ENCODE measurements at regions not wholly inside any gene's neighbourhood (a gene's known extent, or its start where the extent isn't known, plus 50 kb on each side); places are given as distances from the start of the nearest gene placed in this dataset.
A peak's percentile ranks its signal among the peaks of the same experiment; 100 is the strongest.

GRCh38 chr7:133155642-133156041, 73.8 kb upstream of the CHCHD3 start:
- H3K4me3 ChIP-seq (ENCODE audit: low read depth, low read length) = no peak overlapping the region
- no peaks in the 10 kb centered on the region for H3K36me3 ChIP-seq (ENCODE audit: control insufficient read depth in 1 of 2, insufficient read depth in 2 of 2, low read length in 2 of 2)
- no CpG with 5 or more reads among the region's 1 CpG for WGBS (ENCODE audit: extremely low coverage, insufficient coverage, insufficient read length)
- H3K4me1 ChIP-seq (ENCODE audit: control insufficient read depth in 1 of 2, insufficient read depth in 2 of 2, low read length in 2 of 2) = no peaks in the 10 kb centered on the region
- no peaks in the 10 kb centered on the region for H3K79me1 ChIP-seq (ENCODE audit: low read length)
- H3K23ac ChIP-seq (ENCODE audit: low read length) = no peak overlapping the region
- no peak overlapping the region for H2BK120ac ChIP-seq (ENCODE audit: insufficient read depth, low read length, poor library complexity)
- DNase-seq = no peak
- H3K14ac ChIP-seq (ENCODE audit: low read length) = no peak overlapping the region
- no peak overlapping the region for H2AFZ ChIP-seq (ENCODE audit: insufficient read depth, low read length, poor library complexity)
- no peak overlapping the region for H3K4ac ChIP-seq (ENCODE audit: low read depth, low read length)
- H3K9ac ChIP-seq (ENCODE audit: low read length) = no peak overlapping the region
- no peak overlapping the region for H3K4me2 ChIP-seq (ENCODE audit: low read length)
- H4K12ac ChIP-seq (ENCODE audit: low read depth, low read length) = no peak overlapping the region
- no peaks in the 10 kb centered on the region for H3K27me3 ChIP-seq (ENCODE audit: insufficient read depth, low read length)
- H2BK5ac ChIP-seq (ENCODE audit: low read depth, low read length, poor library complexity) = no peak overlapping the region
- H3K27ac ChIP-seq (ENCODE audit: low read depth, low read length) = no peak overlapping the region
- H3K18ac ChIP-seq (ENCODE audit: low read length) = no peak overlapping the region
- no peak overlapping the region for H2AK5ac ChIP-seq (ENCODE audit: low read length)
- no peak overlapping the region for H4K91ac ChIP-seq (ENCODE audit: low read depth, low read length)
- H3K79me2 ChIP-seq (ENCODE audit: control insufficient read depth, insufficient read depth, low read length, poor library complexity) = no peaks in the 10 kb centered on the region
- H4K8ac ChIP-seq (ENCODE audit: low read depth, low read length) = no peak overlapping the region
- no peak overlapping the region for H2BK12ac ChIP-seq (ENCODE audit: low read length)
- no peaks in the 10 kb centered on the region for H3K9me3 ChIP-seq (ENCODE audit: insufficient read depth, low read depth, low read length)

- H3K9ac ChIP-seq (ENCODE audit: low read length) = no peak overlapping the region
- no peak overlapping the region for H3K4ac ChIP-seq (ENCODE audit: low read depth, low read length)
Measured at GRCh38 chr7:133157045-133157444, 75.2 kb upstream of the CHCHD3 start.

GRCh38 chr7:133164498-133164897, 82.6 kb upstream of the CHCHD3 start:
- Histone ChIP-seq H3K27me3 (ENCODE audit: insufficient read depth, low read length) (no peaks in the 10 kb centered on the region), H3K79me2 (ENCODE audit: control insufficient read depth, insufficient read depth, low read length, poor library complexity) (no peaks in the 10 kb centered on the region), H3K4ac (ENCODE audit: low read depth, low read length) (no peak overlapping the region), H4K8ac (ENCODE audit: low read depth, low read length) (no peak overlapping the region), H3K14ac (ENCODE audit: low read length) (no peak overlapping the region), H3K9ac (ENCODE audit: low read length) (no peak overlapping the region), H3K9me3 (ENCODE audit: insufficient read depth, low read depth, low read length) (peaks cover 1% of the 10 kb centered on the region), H3K36me3 (ENCODE audit: control insufficient read depth in 1 of 2, insufficient read depth in 2 of 2, low read length in 2 of 2) (no peaks in the 10 kb centered on the region), H2BK12ac (ENCODE audit: low read length) (no peak overlapping the region), H2BK5ac (ENCODE audit: low read depth, low read length, poor library complexity) (no peak overlapping the region), H2BK120ac (ENCODE audit: insufficient read depth, low read length, poor library complexity) (no peak overlapping the region), H3K4me3 (ENCODE audit: low read depth, low read length) (no peak overlapping the region), H2AK5ac (ENCODE audit: low read length) (no peak overlapping the region), H3K23ac (ENCODE audit: low read length) (no peak overlapping the region), H4K12ac (ENCODE audit: low read depth, low read length) (no peak overlapping the region), H3K18ac (ENCODE audit: low read length) (no peak overlapping the region), H3K4me1 (ENCODE audit: control insufficient read depth in 1 of 2, insufficient read depth in 2 of 2, low read length in 2 of 2) (no peaks in the 10 kb centered on the region), H4K91ac (ENCODE audit: low read depth, low read length) (peak overlapping the region; percentile 24), H2AFZ (ENCODE audit: insufficient read depth, low read length, poor library complexity) (no peak overlapping the region), H3K4me2 (ENCODE audit: low read length) (no peak overlapping the region), H3K79me1 (ENCODE audit: low read length) (no peaks in the 10 kb centered on the region), H3K27ac (ENCODE audit: low read depth, low read length) (no peak overlapping the region)
- no peak for DNase-seq
- no CpG with 5 or more reads among the region's 6 CpGs for WGBS (ENCODE audit: extremely low coverage, insufficient coverage, insufficient read length)

More at GRCh38 chr7:133157045-133157444, 75.2 kb upstream of the CHCHD3 start:
- Histone ChIP-seq H3K79me1 (ENCODE audit: low read length) (no peaks in the 10 kb centered on the region), H4K91ac (ENCODE audit: low read depth, low read length) (no peak overlapping the region), H3K27ac (ENCODE audit: low read depth, low read length) (no peak overlapping the region), H2BK12ac (ENCODE audit: low read length) (no peak overlapping the region), H2BK120ac (ENCODE audit: insufficient read depth, low read length, poor library complexity) (no peak overlapping the region), H2AK5ac (ENCODE audit: low read length) (no peak overlapping the region), H3K23ac (ENCODE audit: low read length) (no peak overlapping the region), H3K4me1 (ENCODE audit: control insufficient read depth in 1 of 2, insufficient read depth in 2 of 2, low read length in 2 of 2) (no peaks in the 10 kb centered on the region), H3K79me2 (ENCODE audit: control insufficient read depth, insufficient read depth, low read length, poor library complexity) (no peaks in the 10 kb centered on the region), H3K4me2 (ENCODE audit: low read length) (no peak overlapping the region), H3K9me3 (ENCODE audit: insufficient read depth, low read depth, low read length) (no peaks in the 10 kb centered on the region), H3K14ac (ENCODE audit: low read length) (no peak overlapping the region), H3K18ac (ENCODE audit: low read length) (no peak overlapping the region), H3K36me3 (ENCODE audit: control insufficient read depth in 1 of 2, insufficient read depth in 2 of 2, low read length in 2 of 2) (no peaks in the 10 kb centered on the region), H4K12ac (ENCODE audit: low read depth, low read length) (no peak overlapping the region), H3K4me3 (ENCODE audit: low read depth, low read length) (no peak overlapping the region), H3K27me3 (ENCODE audit: insufficient read depth, low read length) (no peaks in the 10 kb centered on the region), H2BK5ac (ENCODE audit: low read depth, low read length, poor library complexity) (no peak overlapping the region), H4K8ac (ENCODE audit: low read depth, low read length) (no peak overlapping the region), H2AFZ (ENCODE audit: insufficient read depth, low read length, poor library complexity) (no peak overlapping the region)
- no peak for DNase-seq
- whole genome bisulfite sequencing (ENCODE audit: extremely low coverage, insufficient coverage, insufficient read length) = no CpG with 5 or more reads among the region's 1 CpG

- no peaks in the 10 kb centered on the region for H3K79me1 ChIP-seq (ENCODE audit: low read length)
- H3K36me3 ChIP-seq (ENCODE audit: control insufficient read depth in 1 of 2, insufficient read depth in 2 of 2, low read length in 2 of 2) = no peaks in the 10 kb centered on the region
- no peak overlapping the region for H3K4me2 ChIP-seq (ENCODE audit: low read length)
- H2AFZ ChIP-seq (ENCODE audit: insufficient read depth, low read length, poor library complexity) = no peak overlapping the region
- H3K18ac ChIP-seq (ENCODE audit: low read length) = no peak overlapping the region
- H3K9ac ChIP-seq (ENCODE audit: low read length) = no peak overlapping the region
- no peak overlapping the region for H3K4me3 ChIP-seq (ENCODE audit: low read depth, low read length)
- H3K4ac ChIP-seq (ENCODE audit: low read depth, low read length) = no peak overlapping the region
- no peaks in the 10 kb centered on the region for H3K27me3 ChIP-seq (ENCODE audit: insufficient read depth, low read length)
- no peak overlapping the region for H3K23ac ChIP-seq (ENCODE audit: low read length)
- no peak overlapping the region for H4K91ac ChIP-seq (ENCODE audit: low read depth, low read length)
- peaks cover 1% of the 10 kb centered on the region for H3K9me3 ChIP-seq (ENCODE audit: insufficient read depth, low read depth, low read length)
- no peak overlapping the region for H2BK5ac ChIP-seq (ENCODE audit: low read depth, low read length, poor library complexity)
- no peak overlapping the region for H4K12ac ChIP-seq (ENCODE audit: low read depth, low read length)
- H3K27ac ChIP-seq (ENCODE audit: low read depth, low read length) = no peak overlapping the region
- no CpG with 5 or more reads among the region's 2 CpGs for WGBS (ENCODE audit: extremely low coverage, insufficient coverage, insufficient read length)
- no peak overlapping the region for H2AK5ac ChIP-seq (ENCODE audit: low read length)
- no peaks in the 10 kb centered on the region for H3K79me2 ChIP-seq (ENCODE audit: control insufficient read depth, insufficient read depth, low read length, poor library complexity)
- no peak overlapping the region for H4K8ac ChIP-seq (ENCODE audit: low read depth, low read length)
- H3K4me1 ChIP-seq (ENCODE audit: control insufficient read depth in 1 of 2, insufficient read depth in 2 of 2, low read length in 2 of 2) = peaks cover 0 to under 1% of the 10 kb centered on the region in 2 experiments
- DNase-seq = no peak
- no peak overlapping the region for H2BK120ac ChIP-seq (ENCODE audit: insufficient read depth, low read length, poor library complexity)
- no peak overlapping the region for H3K14ac ChIP-seq (ENCODE audit: low read length)
- H2BK12ac ChIP-seq (ENCODE audit: low read length) = no peak overlapping the region
Measured at GRCh38 chr7:133165001-133165400, 83.1 kb upstream of the CHCHD3 start.

Measured in trophoblast cell (in vitro differentiated cells and primary cell).